HepG2 (cell line): ENCODE measurements at regions not wholly inside any gene's neighbourhood (a gene's known extent, or its start where the extent isn't known, plus 50 kb on each side); places are given as distances from the start of the nearest gene placed in this dataset.

Experiments
- ATAC-seq: fragments of 200-7000 bp; cut with Tn5 transposase; 3 replicates; pipeline ENCODE4 v1.9.1; 2020; ENCODE audit warnings: mild to moderate bottlenecking, moderate library complexity
- BruUV-seq: library from RNA; stranded (reverse); fragments of 400-500 nt; replicated peaks from 2 replicates; lab custom pipeline; 2021; lab: Mats Ljungman, UMichigan
- CTCF ChIA-PET: fragments of 300-600 bp; formaldehyde crosslinking; extraction: SDS; loops from one replicate; lab custom pipeline; 2021; ENCODE audit warnings: low total read pairs, inconsistent platforms, low intra/inter-chr PET ratio; lab: Yijun Ruan, JAX
- POLR2A ChIA-PET: fragments of 350-600 bp; sonication (Branson Sonifier 250); formaldehyde crosslinking; loops from one replicate; lab custom pipeline; 2020; ENCODE audit warnings: antibody characterized with exemption, inconsistent platforms; lab: Yijun Ruan, JAX
- DNase-seq: peaks from one replicate; pipeline ENCODE4 v3.0.0-alpha.2; 2015; ENCODE audit warnings: low spot score
- FAIRE-seq: peaks from 3 replicates; lab custom pipeline; 2011; peaks lifted over from hg19 to GRCh38; lab: Jason Lieb, UNC
- H2AFZ ChIP-seq: one replicate; pipeline ENCODE4 v1.6.1; 2011; ENCODE audit warnings: low read length, inconsistent platforms
- H3K27ac ChIP-seq: fragments of 300-600 bp; 3 replicates; pipeline ENCODE4 v1.8.0; 2011; ENCODE audit warnings: mixed run types, mild to moderate bottlenecking, mixed read lengths, low read length, inconsistent platforms; ENCODE audit not compliant: insufficient read depth; ENCODE audit errors: extremely low read length
- H3K27me3 ChIP-seq, 2 experiments: fragments of 200-600 bp in 1 of 2; 2 replicates in 1 of 2; 3 replicates in 1 of 2; pipeline versions ENCODE4 v1.6.0 to v1.8.0; 2011; ENCODE audit warnings: low read length in 2 of 2, mild to moderate bottlenecking in 2 of 2, moderate library complexity in 2 of 2, inconsistent platforms in 1 of 2; ENCODE audit not compliant: insufficient read depth in 2 of 2, control insufficient read depth in 1 of 2
- H3K36me3 ChIP-seq, 2 experiments: fragments of 200-600 bp in 1 of 2; replicated peaks in 1 of 2; 2 replicates in 1 of 2; 3 replicates in 1 of 2; pipeline versions ENCODE4 v1.5.1 to v1.8.0; 2011; ENCODE audit warnings: low read length in 2 of 2, inconsistent platforms in 1 of 2; ENCODE audit not compliant: insufficient read depth in 2 of 2, control insufficient read depth in 1 of 2
- H3K4me1 ChIP-seq: 2 replicates; pipeline ENCODE4 v1.5.1; 2012; ENCODE audit warnings: low read length, inconsistent platforms; ENCODE audit not compliant: insufficient read depth
- H3K4me2 ChIP-seq: 2 replicates; pipeline ENCODE4 v1.6.0; 2011; ENCODE audit warnings: low read depth, low read length, inconsistent platforms
- H3K4me3 ChIP-seq, 3 experiments: fragments of 200-600 bp in 1 of 3; sonication (generic), shearing (Covaris generic) in 1 of 3; replicated peaks in 1 of 3; 2 replicates each; pipeline ENCODE4 v1.5.1; 2011 to 2016; ENCODE audit warnings: low read length in 3 of 3, inconsistent platforms in 2 of 3, low read depth in 2 of 3, mild to moderate bottlenecking in 2 of 3, control low read depth in 1 of 3, mixed read lengths in 1 of 3; ENCODE audit not compliant: insufficient read depth in 1 of 3
- H3K79me2 ChIP-seq: one replicate; pipeline ENCODE4 v1.6.1; 2011; ENCODE audit warnings: low read length, inconsistent platforms; ENCODE audit not compliant: insufficient read depth
- H3K9ac ChIP-seq: 2 replicates; pipeline ENCODE4 v1.6.0; 2011; ENCODE audit warnings: mild to moderate bottlenecking, low read depth, low read length, inconsistent platforms; ENCODE audit not compliant: insufficient read depth
- H3K9me3 ChIP-seq: 2 replicates; pipeline ENCODE4 v1.5.1; 2012; ENCODE audit warnings: mild to moderate bottlenecking, low read length
- H4K20me1 ChIP-seq: 2 replicates; pipeline ENCODE4 v1.6.0; 2011; ENCODE audit warnings: inconsistent platforms, mild to moderate bottlenecking, low read length, moderate library complexity; ENCODE audit not compliant: insufficient read depth
- FOXA3 ChIP-seq: IDR thresholded peaks from 2 replicates; pipeline ENCODE4 v1.6.1; 2016; ENCODE audit warnings: missing genetic modification reagents, missing compliant biosample characterization
- HMGA1 ChIP-seq: sonication (generic); formaldehyde crosslinking; conservative IDR thresholded peaks from 2 replicates; pipeline ENCODE4 v1.4.0; 2020; ENCODE audit warnings: missing genetic modification reagents
- RARA ChIP-seq: IDR thresholded peaks from 2 replicates; pipeline ENCODE4 v1.6.1; 2016; ENCODE audit warnings: missing genetic modification reagents, missing compliant biosample characterization
- SUZ12 ChIP-seq: fragments of 150-350 bp; IDR thresholded peaks from 2 replicates; pipeline ENCODE4 v1.6.1; 2014; ENCODE audit warnings: low read depth, low read length
- ZBTB8A ChIP-seq: sonication (generic); formaldehyde crosslinking; IDR thresholded peaks from 2 replicates; pipeline ENCODE4 v1.4.0; 2020; ENCODE audit warnings: mild to moderate bottlenecking, low read depth, missing genetic modification reagents, borderline replicate concordance
- ZNF570 ChIP-seq: sonication (generic); formaldehyde crosslinking; IDR thresholded peaks from 2 replicates; pipeline ENCODE4 v1.4.0; 2020; ENCODE audit warnings: mild to moderate bottlenecking, missing genetic modification reagents, borderline replicate concordance
- WGBS: methylation state at CpG from one replicate; pipeline ENCODE4 v1.1.6; 2017; ENCODE audit warnings: low lambda C conversion rate; 5-methylcytosine and 5-hydroxymethylcytosine counted together
- in situ Hi-C: cut with HindIII; loops from 2 replicates; pipeline ENCODE4 v1.10.0; 2017; ENCODE audit warnings: low pct_unique_long_range_greater_than_20kb; ENCODE audit not compliant: extremely low pct_ligation_motif_present
- intact Hi-C: fragments of 100-400 bp; cut with micrococcal nuclease; formaldehyde crosslinking; loops from one replicate; pipeline ENCODE4 v1.10.0; 2022; ENCODE audit not compliant: unreplicated experiment
- TF ChIP-seq, protein P1 (sequence below): sonication (generic); formaldehyde crosslinking; IDR thresholded peaks from 2 replicates; pipeline ENCODE4 v1.8.1; 2023; ENCODE audit warnings: mild to moderate bottlenecking, inconsistent platforms, moderate library complexity, missing genetic modification reagents, borderline replicate concordance
- TF ChIP-seq, protein P2 (sequence below): sonication (generic); formaldehyde crosslinking; IDR thresholded peaks from 2 replicates; pipeline ENCODE4 v1.5.0; 2020; ENCODE audit warnings: mild to moderate bottlenecking, missing genetic modification reagents
- TF ChIP-seq, protein P3 (sequence below): sonication (generic); formaldehyde crosslinking; IDR thresholded peaks from 2 replicates; pipeline ENCODE4 v1.8.1; 2023; ENCODE audit warnings: mild to moderate bottlenecking, moderate library complexity, missing genetic modification reagents

DNA sequence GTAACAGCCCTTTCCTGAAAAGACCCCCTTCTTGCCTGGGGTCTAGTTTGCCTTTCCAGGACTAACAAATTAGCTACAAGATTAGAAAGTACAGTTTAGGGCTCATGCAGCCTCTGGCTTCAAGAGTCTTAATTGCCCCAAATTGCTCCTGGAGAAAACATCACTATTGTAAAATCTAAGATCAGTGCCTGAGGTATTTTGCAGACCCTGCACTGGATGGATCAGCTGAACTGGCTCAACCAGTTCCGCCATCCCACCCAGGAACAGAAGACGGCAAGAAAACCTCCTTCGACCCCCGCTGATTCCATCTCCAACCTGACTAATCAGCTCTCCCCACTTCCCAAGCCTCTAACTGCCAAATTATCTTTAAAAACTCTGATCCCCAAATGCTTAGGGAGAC lies 236.5 kb upstream of the KCNG1 start:
- H3K4me1 ChIP-seq = peaks cover 17% of the 10 kb centered on the region
- H3K27me3 ChIP-seq = peaks cover 2 to 29% of the 10 kb centered on the region in 2 experiments; a peak in 3 of 5 replicates
- intact Hi-C loops (no loop called here), in situ Hi-C loops (no loop called here)
- H3K36me3 ChIP-seq = no peaks in the 10 kb centered on the region
- no peak overlapping the region for H2AFZ ChIP-seq
- H3K9ac ChIP-seq = no peak overlapping the region
- no peak overlapping the region for H3K4me2 ChIP-seq
- H3K27ac ChIP-seq = no peak overlapping the region
- FAIRE-seq (no peak), ATAC-seq (no peak), DNase-seq (no peak)
- POLR2A ChIA-PET = no interaction called here
- TF ChIP-seq, protein P1, sequence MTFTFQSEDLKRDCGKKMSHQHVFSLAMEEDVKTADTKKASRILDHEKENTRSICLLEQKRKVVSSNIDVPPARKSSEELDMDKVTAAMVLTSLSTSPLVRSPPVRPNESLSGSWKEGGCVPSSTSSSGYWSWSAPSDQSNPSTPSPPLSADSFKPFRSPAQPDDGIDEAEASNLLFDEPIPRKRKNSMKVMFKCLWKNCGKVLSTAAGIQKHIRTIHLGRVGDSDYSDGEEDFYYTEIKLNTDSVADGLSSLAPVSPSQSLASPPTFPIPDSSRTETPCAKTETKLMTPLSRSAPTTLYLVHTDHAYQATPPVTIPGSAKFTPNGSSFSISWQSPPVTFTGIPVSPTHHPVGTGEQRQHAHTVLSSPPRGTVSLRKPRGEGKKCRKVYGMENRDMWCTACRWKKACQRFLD (CRISPR knock-in tag) = no peak
- TF ChIP-seq, protein P2, sequence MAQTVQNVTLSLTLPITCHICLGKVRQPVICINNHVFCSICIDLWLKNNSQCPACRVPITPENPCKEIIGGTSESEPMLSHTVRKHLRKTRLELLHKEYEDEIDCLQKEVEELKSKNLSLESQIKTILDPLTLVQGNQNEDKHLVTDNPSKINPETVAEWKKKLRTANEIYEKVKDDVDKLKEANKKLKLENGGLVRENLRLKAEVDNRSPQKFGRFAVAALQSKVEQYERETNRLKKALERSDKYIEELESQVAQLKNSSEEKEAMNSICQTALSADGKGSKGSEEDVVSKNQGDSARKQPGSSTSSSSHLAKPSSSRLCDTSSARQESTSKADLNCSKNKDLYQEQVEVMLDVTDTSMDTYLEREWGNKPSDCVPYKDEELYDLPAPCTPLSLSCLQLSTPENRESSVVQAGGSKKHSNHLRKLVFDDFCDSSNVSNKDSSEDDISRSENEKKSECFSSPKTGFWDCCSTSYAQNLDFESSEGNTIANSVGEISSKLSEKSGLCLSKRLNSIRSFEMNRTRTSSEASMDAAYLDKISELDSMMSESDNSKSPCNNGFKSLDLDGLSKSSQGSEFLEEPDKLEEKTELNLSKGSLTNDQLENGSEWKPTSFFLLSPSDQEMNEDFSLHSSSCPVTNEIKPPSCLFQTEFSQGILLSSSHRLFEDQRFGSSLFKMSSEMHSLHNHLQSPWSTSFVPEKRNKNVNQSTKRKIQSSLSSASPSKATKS (CRISPR knock-in tag) = no peak
- TF ChIP-seq ZBTB8A (CRISPR knock-in tag) = no peak
- TF ChIP-seq FOXA3 (CRISPR knock-in tag) = no peak
- no peak for TF ChIP-seq HMGA1
- TF ChIP-seq RARA (CRISPR knock-in tag) = no peak
- TF ChIP-seq, protein P3, sequence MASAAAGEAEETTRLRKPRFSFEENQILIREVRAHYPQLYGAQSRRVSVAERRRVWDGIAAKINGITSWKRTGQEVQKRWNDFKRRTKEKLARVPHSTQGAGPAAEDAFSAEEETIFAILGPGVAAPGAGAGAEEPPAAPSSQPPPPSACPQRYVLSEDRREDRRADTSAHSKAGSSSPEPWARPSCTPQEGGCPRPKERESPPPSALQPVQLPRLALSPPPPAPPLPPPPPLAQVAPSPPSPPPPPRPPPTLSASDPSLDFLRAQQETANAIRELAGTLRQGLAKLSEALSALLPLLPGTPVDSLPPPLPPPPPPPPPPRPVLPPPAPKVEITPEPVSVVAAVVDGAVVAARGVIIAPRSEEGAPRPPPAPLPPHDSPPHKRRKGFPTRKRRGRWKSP (CRISPR knock-in tag) = no peak
- TF ChIP-seq SUZ12 = no peak
- no peak for TF ChIP-seq ZNF570
- no peaks in the 10 kb centered on the region for H3K79me2 ChIP-seq
- BruUV-seq = no TSS peak
- no peaks in the 10 kb centered on the region for H4K20me1 ChIP-seq
- no peaks in the 10 kb centered on the region for H3K9me3 ChIP-seq
- 58% methylated on average over 4 of the region's 4 CpGs for WGBS
- H3K4me3 ChIP-seq = no peak overlapping the region
- CTCF ChIA-PET = no interaction called here
